ENCODE measurements at regions not wholly inside any gene's neighbourhood (a gene's known extent, or its start where the extent isn't known, plus 50 kb on each side); places are given as distances from the start of the nearest gene placed in this dataset.

GRCh38 chr17:77308861-77309726 is 168.3 kb downstream of the SEC14L1 start:
- FAIRE-seq, result no peak

- FAIRE-seq, result no peak
Observed at GRCh38 chr17:77310336-77310735, 169.6 kb downstream of the SEC14L1 start.

- no peak for FAIRE-seq
Observed at GRCh38 chr17:77311371-77311981, 170.7 kb downstream of the SEC14L1 start.

- no peak for FAIRE-seq
Observed at GRCh38 chr17:77312061-77312701, 171.4 kb downstream of the SEC14L1 start.

- no peak for FAIRE-seq
Observed at GRCh38 chr17:77312786-77313599, 172.2 kb downstream of the SEC14L1 start.

- FAIRE-seq, result no peak
Observed at GRCh38 chr17:77313831-77314230, 173.1 kb downstream of the SEC14L1 start.

- FAIRE-seq, result no peak
Observed at GRCh38 chr17:77314601-77315000, 173.8 kb downstream of the SEC14L1 start.

GRCh38 chr17:77315010-77315409 is 174.2 kb downstream of the SEC14L1 start:
- no peak for FAIRE-seq

GRCh38 chr17:77315551-77316190 is 174.9 kb downstream of the SEC14L1 start:
- no peak for FAIRE-seq

- FAIRE-seq, result no peak
Observed at GRCh38 chr17:77316191-77316641, 175.4 kb downstream of the SEC14L1 start.

GRCh38 chr17:77316651-77317050 is 175.9 kb downstream of the SEC14L1 start:
- no peak for FAIRE-seq

- no peak for FAIRE-seq
Observed at GRCh38 chr17:77317091-77317750, 176.5 kb downstream of the SEC14L1 start.

GRCh38 chr17:77318021-77318420 is 177.3 kb downstream of the SEC14L1 start:
- no peak for FAIRE-seq

GRCh38 chr17:77318491-77319210 is 177.9 kb downstream of the SEC14L1 start:
- FAIRE-seq, result no peak

- FAIRE-seq, result no peak
Observed at GRCh38 chr17:77319211-77320043, 178.7 kb downstream of the SEC14L1 start.

GRCh38 chr17:77320044-77320440 is 179.3 kb downstream of the SEC14L1 start:
- no peak for FAIRE-seq

GRCh38 chr17:77320485-77321256 is 179.9 kb downstream of the SEC14L1 start:
- FAIRE-seq, result no peak

GRCh38 chr17:77321649-77322513 is 181.1 kb downstream of the SEC14L1 start:
- FAIRE-seq, result no peak

Measured in endometrium (tissue), 2 donors.